Skeletal muscle tissue (tissue), 3 donors: ENCODE measurements at regions not wholly inside any gene's neighbourhood (a gene's known extent, or its start where the extent isn't known, plus 50 kb on each side); places are given as distances from the start of the nearest gene placed in this dataset.

Experiments
- H3K27ac ChIP-seq: one replicate; pipeline ENCODE4 v1.7.0; 2013; ENCODE audit warnings: mild to moderate bottlenecking, low read depth, low read length, inconsistent platforms
- H3K27me3 ChIP-seq, 3 donors: one replicate each; pipeline ENCODE4 v1.7.0; 2013; ENCODE audit warnings: low read length in 3 of 3; ENCODE audit not compliant: control insufficient read depth in 3 of 3, insufficient read depth in 3 of 3
- H3K36me3 ChIP-seq, 3 donors: one replicate each; pipeline ENCODE4 v1.7.0; 2013; ENCODE audit warnings: low read length in 3 of 3; ENCODE audit not compliant: control insufficient read depth in 3 of 3, insufficient read depth in 3 of 3
- H3K4me1 ChIP-seq, 3 donors: one replicate each; pipeline ENCODE4 v1.7.0; 2013; ENCODE audit warnings: low read length in 3 of 3, mild to moderate bottlenecking in 3 of 3; ENCODE audit not compliant: control insufficient read depth in 3 of 3, insufficient read depth in 3 of 3
- H3K4me3 ChIP-seq, 3 donors: one replicate each; pipeline ENCODE4 v1.7.0; 2013; ENCODE audit warnings: low read length in 3 of 3
- H3K9ac ChIP-seq, 3 donors: one replicate each; pipeline ENCODE4 v1.7.0; 2013; ENCODE audit warnings: low read length in 3 of 3, mild to moderate bottlenecking in 3 of 3, moderate library complexity in 2 of 3, low read depth in 1 of 3
- H3K9me3 ChIP-seq, 3 donors: one replicate each; pipeline ENCODE4 v1.7.0; 2013; ENCODE audit warnings: low read length in 3 of 3; ENCODE audit not compliant: control insufficient read depth in 3 of 3
- donor health status: Osteomylitis.

GRCh38 chr1:166272851-166273250 is 106.0 kb upstream of the FAM78B start:
- Histone ChIP-seq H3K27ac (no peak overlapping the region), H3K27me3 (no peaks in the 10 kb centered on the region), H3K36me3 (no peaks in the 10 kb centered on the region), H3K4me3 (no peak overlapping the region), H3K9me3 (no peaks in the 10 kb centered on the region), H3K9ac (no peak overlapping the region), H3K4me1 (peaks cover 0 to 6% (median 3%) of the 10 kb centered on the region in 3 donors)

DNA sequence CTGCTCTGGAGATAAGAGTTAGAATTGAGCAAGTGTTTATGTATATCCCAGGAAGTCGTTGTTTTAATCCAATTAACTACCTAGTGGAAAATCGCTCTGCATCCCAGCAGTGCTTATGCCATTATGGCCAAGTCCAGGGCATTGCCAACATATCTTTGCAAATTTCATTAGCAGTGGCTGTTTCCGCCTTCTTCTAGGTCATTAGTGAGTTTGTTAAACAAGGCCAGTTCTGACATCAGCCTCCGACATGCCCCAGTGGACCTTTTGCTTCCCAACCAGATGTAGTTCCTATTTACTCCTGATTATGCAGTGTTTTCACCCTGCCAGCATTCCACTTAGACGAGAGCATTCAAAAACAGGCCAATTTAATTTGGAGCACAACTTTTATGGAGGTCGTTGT is 106.8 kb upstream of the FAM78B start:
- peaks cover 0 to 6% (median 3%) of the 10 kb centered on the region in 3 donors for H3K4me1 ChIP-seq
- no peak overlapping the region for H3K27ac ChIP-seq
- no peak overlapping the region for H3K4me3 ChIP-seq
- no peak overlapping the region for H3K9ac ChIP-seq
- H3K27me3 ChIP-seq: no peaks in the 10 kb centered on the region
- H3K36me3 ChIP-seq: no peaks in the 10 kb centered on the region
- H3K9me3 ChIP-seq: no peaks in the 10 kb centered on the region

GRCh38 chr1:166282391-166283137 is 115.8 kb upstream of the FAM78B start:
- Histone ChIP-seq H3K9ac (no peak overlapping the region), H3K27me3 (no peaks in the 10 kb centered on the region), H3K4me1 (peaks cover 11 to 15% (median 13%) of the 10 kb centered on the region in 3 donors), H3K36me3 (no peaks in the 10 kb centered on the region), H3K9me3 (no peaks in the 10 kb centered on the region), H3K27ac (no peak overlapping the region), H3K4me3 (no peak overlapping the region)

DNA sequence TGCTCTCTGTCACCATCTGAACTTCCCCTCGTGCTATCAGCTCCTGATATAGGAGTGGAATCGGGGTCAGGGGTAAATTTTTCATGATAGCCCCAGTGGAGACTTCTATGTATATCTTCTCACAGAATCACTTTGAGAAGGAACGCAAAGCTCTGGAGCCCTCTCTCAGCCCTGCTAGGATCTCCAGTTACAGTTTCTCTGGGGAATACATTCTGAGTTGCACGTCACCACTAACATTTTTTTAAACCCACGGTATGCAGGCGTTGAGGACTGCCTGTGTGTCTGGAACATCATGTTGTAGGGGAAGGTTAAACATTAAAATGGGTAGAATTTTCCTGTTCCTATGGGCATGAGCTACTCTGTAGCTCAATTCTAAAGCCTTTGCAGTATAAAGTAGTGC is 116.4 kb upstream of the FAM78B start:
- Histone ChIP-seq H3K4me1 (peaks cover 11 to 15% (median 13%) of the 10 kb centered on the region in 3 donors), H3K27me3 (no peaks in the 10 kb centered on the region), H3K4me3 (no peak overlapping the region), H3K9ac (no peak overlapping the region), H3K9me3 (no peaks in the 10 kb centered on the region), H3K27ac (no peak overlapping the region), H3K36me3 (no peaks in the 10 kb centered on the region)

GRCh38 chr1:166283600-166283999 is 116.8 kb upstream of the FAM78B start:
- H3K4me3 ChIP-seq: no peak overlapping the region
- H3K4me1 ChIP-seq: peaks cover 11 to 15% (median 13%) of the 10 kb centered on the region in 3 donors
- no peaks in the 10 kb centered on the region for H3K9me3 ChIP-seq
- H3K27ac ChIP-seq: no peak overlapping the region
- peak overlapping the region in 1 of 3 donors; percentile 43 for H3K9ac ChIP-seq
- no peaks in the 10 kb centered on the region for H3K36me3 ChIP-seq
- H3K27me3 ChIP-seq: no peaks in the 10 kb centered on the region

GRCh38 chr1:166289309-166290050 is 122.7 kb upstream of the FAM78B start:
- no peak overlapping the region for H3K27ac ChIP-seq
- no peaks in the 10 kb centered on the region for H3K4me1 ChIP-seq
- H3K27me3 ChIP-seq: no peaks in the 10 kb centered on the region
- no peak overlapping the region for H3K4me3 ChIP-seq
- no peaks in the 10 kb centered on the region for H3K9me3 ChIP-seq
- H3K9ac ChIP-seq: no peak overlapping the region
- H3K36me3 ChIP-seq: no peaks in the 10 kb centered on the region

GRCh38 chr1:166295656-166296055 is 128.9 kb upstream of the FAM78B start:
- no peak overlapping the region for H3K4me3 ChIP-seq
- H3K27me3 ChIP-seq: no peaks in the 10 kb centered on the region
- no peaks in the 10 kb centered on the region for H3K9me3 ChIP-seq
- no peaks in the 10 kb centered on the region for H3K4me1 ChIP-seq
- no peak overlapping the region for H3K9ac ChIP-seq
- H3K36me3 ChIP-seq: no peaks in the 10 kb centered on the region
- H3K27ac ChIP-seq: no peak overlapping the region

DNA sequence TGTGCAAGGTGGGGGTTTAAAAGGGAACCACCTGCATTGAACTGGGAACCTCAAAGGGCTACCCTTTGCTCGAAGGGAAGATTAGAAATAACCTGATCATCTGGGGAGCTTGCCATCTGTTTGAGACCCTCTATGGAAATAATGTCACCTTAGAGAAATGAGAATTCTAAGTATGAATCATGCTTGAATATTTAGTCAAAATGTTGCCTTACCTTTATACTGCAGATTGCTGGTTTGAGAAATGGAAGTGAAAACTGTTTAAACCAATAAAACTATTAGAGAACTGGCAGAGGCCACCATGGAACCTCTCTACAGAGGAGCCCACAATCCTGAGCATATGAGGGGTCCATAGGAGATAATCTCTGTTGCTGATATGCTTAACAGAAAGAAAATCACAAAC is 131.2 kb upstream of the FAM78B start:
- no peak overlapping the region for H3K4me3 ChIP-seq
- H3K27me3 ChIP-seq: no peaks in the 10 kb centered on the region
- H3K9me3 ChIP-seq: no peaks in the 10 kb centered on the region
- no peaks in the 10 kb centered on the region for H3K4me1 ChIP-seq
- H3K9ac ChIP-seq: no peak overlapping the region
- no peak overlapping the region for H3K27ac ChIP-seq
- no peaks in the 10 kb centered on the region for H3K36me3 ChIP-seq

DNA sequence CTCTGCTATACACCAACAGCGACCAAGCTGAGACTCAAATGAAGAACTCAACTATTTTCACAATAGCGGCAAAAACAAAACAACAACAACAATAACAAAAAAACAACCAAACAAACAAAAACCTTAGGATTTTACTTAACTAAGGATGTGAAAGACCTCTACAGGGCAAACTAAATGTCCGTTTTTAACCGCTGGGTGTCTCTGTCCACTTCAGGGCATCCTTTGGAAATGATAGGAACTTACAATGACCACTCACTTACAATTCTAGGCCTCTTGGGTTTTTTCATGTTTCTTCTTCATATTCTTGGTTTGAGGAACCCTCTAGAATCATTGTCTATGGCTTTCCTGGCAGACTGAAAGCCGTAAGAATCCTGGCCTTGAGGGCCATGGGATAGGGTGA is 134.0 kb upstream of the FAM78B start:
- no peak overlapping the region for H3K27ac ChIP-seq
- no peaks in the 10 kb centered on the region for H3K9me3 ChIP-seq
- no peak overlapping the region for H3K4me3 ChIP-seq
- no peaks in the 10 kb centered on the region for H3K4me1 ChIP-seq
- H3K36me3 ChIP-seq: no peaks in the 10 kb centered on the region
- H3K9ac ChIP-seq: no peak overlapping the region
- no peaks in the 10 kb centered on the region for H3K27me3 ChIP-seq

- Histone ChIP-seq H3K27ac (no peak overlapping the region), H3K36me3 (no peaks in the 10 kb centered on the region), H3K9ac (no peak overlapping the region), H3K27me3 (no peaks in the 10 kb centered on the region), H3K4me3 (no peak overlapping the region), H3K9me3 (no peaks in the 10 kb centered on the region), H3K4me1 (peaks cover 0 to 3% (median 2%) of the 10 kb centered on the region in 3 donors)
These were observed 136.4 kb upstream of the FAM78B start for GRCh38 chr1:166302989-166303758.
